ENCODE measurements at regions not wholly inside any gene's neighbourhood (a gene's known extent, or its start where the extent isn't known, plus 50 kb on each side); places are given as distances from the start of the nearest gene placed in this dataset.
"Not testable (repeated sequence)": the region's sequence is repeated elsewhere in the genome, so short reads cannot be mapped to it uniquely, and the experiment has no call there.

DNA sequence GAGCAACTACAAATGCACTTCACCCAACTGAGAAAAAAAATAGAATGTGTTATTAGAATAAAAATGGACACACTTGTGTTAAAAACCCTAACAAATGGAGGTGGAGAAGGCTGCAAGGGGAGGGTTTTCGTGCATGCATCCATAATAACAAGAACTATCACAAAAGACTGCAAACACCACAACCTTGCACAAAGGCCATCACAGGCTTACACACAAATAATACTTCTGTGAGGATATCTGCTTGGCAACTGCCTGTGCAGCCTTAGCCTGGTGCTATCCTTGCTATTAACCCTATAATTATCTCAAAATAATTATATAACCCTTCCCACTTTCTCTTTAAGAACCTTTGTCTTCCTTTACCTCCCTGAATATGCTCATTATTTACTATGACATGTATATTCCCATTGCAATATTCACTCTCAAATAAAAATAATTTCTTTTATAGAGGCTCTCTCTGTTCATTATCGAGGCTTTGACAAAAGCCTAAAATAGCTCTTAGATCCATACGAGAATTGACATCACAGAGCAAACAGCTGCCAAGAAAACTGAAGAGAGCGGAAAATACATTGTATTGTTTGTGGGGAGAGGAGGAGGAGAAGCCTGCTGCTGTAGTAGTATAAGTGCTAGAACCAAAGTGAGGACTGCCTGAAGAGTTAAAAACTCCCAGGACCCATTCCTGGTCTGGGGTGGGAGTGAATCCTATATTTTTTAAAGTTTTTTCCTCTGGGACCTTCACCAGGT, 1768.7 kb downstream of the BRINP3 start:
- Mint-ChIP-seq H3K36me3 (no peaks in the 10 kb centered on the region), H3K27ac (no peak overlapping the region), H3K9me3 (peaks cover 14 to 37% (median 19%) of the 10 kb centered on the region in 5 donors), H3K4me1 (no peaks in the 10 kb centered on the region), H3K27me3 (no peaks in the 10 kb centered on the region), H3K4me3 (no peak overlapping the region)
- Histone ChIP-seq H3K27ac (ENCODE audit: low read depth, low read length) (no peak overlapping the region), H3K36me3 (ENCODE audit: insufficient read depth, low read length) (no peaks in the 10 kb centered on the region), H3K4me3 (ENCODE audit: low read length) (no peak overlapping the region), H3K9me3 (ENCODE audit: low read length) (no peaks in the 10 kb centered on the region), H3K27me3 (ENCODE audit: insufficient read depth, low read length, poor library complexity, severe bottlenecking) (no peaks in the 10 kb centered on the region), H3K4me1 (ENCODE audit: insufficient read depth, low read length) (no peaks in the 10 kb centered on the region)
- DNase-seq, result no peak
- CTCF ChIA-PET, result no interaction called here
- POLR2A ChIA-PET, result no interaction called here

DNA sequence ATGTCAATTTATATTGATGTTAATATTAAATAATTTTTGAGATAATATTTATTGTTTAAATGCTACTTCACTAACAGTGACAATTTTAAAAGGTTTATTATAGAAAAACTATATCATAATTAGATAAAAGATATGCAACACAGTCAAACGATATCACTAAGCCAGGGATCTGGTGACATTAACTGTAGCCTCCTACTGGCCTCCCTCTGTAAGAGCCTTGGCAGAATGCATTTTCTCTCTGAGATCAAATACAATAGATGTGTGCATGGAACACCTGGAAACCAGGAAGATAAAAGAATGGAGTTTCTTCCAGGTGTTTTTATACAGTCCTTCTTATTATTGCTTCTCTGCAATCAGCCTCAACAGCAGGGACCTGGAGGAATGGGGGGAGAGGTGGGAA, 1762.1 kb downstream of the BRINP3 start:
- Mint-ChIP-seq H3K27me3 (no peaks in the 10 kb centered on the region), H3K36me3 (no peaks in the 10 kb centered on the region), H3K27ac (no peak overlapping the region), H3K9me3 (peaks cover 7 to 31% (median 15%) of the 10 kb centered on the region in 5 donors), H3K4me3 (no peak overlapping the region), H3K4me1 (no peaks in the 10 kb centered on the region)
- Histone ChIP-seq H3K27ac (ENCODE audit: low read depth, low read length) (no peak overlapping the region), H3K36me3 (ENCODE audit: insufficient read depth, low read length) (no peaks in the 10 kb centered on the region), H3K4me1 (ENCODE audit: insufficient read depth, low read length) (no peaks in the 10 kb centered on the region), H3K4me3 (ENCODE audit: low read length) (no peak overlapping the region), H3K9me3 (ENCODE audit: low read length) (no peaks in the 10 kb centered on the region), H3K27me3 (ENCODE audit: insufficient read depth, low read length, poor library complexity, severe bottlenecking) (no peaks in the 10 kb centered on the region)
- ChIA-PET CTCF (no interaction called here), POLR2A (no interaction called here)
- DNase-seq, result no peak

DNA sequence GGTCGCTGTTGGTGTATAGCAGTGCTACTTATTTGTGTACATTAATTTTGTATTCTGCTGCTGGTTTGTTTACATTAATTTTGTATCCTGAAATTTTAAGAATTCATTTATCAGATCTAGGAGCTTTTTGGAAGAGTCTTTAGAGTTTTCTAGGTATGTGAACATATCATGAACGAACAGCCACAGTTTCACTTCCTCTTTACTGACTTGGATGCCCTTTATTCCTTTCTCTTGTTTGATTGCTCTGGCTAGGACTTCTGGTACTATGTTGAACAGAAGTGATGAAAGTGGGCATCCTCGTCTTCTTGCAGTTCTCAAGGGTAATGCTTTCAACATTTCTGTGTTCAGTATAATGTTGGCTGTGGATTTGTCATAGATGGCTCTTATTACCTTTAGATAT, 1757.9 kb downstream of the BRINP3 start:
- CTCF ChIA-PET, result no interaction called here
- H3K36me3 ChIP-seq (ENCODE audit: insufficient read depth, low read length), result no peaks in the 10 kb centered on the region
- no peak overlapping the region for H3K4me3 Mint-ChIP-seq
- no peaks in the 10 kb centered on the region for H3K27me3 Mint-ChIP-seq
- H3K9me3 Mint-ChIP-seq, result peaks cover 5 to 24% (median 11%) of the 10 kb centered on the region in 5 donors
- no peaks in the 10 kb centered on the region for H3K4me1 Mint-ChIP-seq
- H3K4me1 ChIP-seq (ENCODE audit: insufficient read depth, low read length), result no peaks in the 10 kb centered on the region
- no peak overlapping the region for H3K27ac Mint-ChIP-seq
- no peaks in the 10 kb centered on the region for H3K36me3 Mint-ChIP-seq
- POLR2A ChIA-PET, result no interaction called here
- DNase-seq, result no peak
- no peaks in the 10 kb centered on the region for H3K9me3 ChIP-seq (ENCODE audit: low read length)
- no peaks in the 10 kb centered on the region for H3K27me3 ChIP-seq (ENCODE audit: insufficient read depth, low read length, poor library complexity, severe bottlenecking)
- no peak overlapping the region for H3K4me3 ChIP-seq (ENCODE audit: low read length)
- H3K27ac ChIP-seq (ENCODE audit: low read depth, low read length), result no peak overlapping the region

DNA sequence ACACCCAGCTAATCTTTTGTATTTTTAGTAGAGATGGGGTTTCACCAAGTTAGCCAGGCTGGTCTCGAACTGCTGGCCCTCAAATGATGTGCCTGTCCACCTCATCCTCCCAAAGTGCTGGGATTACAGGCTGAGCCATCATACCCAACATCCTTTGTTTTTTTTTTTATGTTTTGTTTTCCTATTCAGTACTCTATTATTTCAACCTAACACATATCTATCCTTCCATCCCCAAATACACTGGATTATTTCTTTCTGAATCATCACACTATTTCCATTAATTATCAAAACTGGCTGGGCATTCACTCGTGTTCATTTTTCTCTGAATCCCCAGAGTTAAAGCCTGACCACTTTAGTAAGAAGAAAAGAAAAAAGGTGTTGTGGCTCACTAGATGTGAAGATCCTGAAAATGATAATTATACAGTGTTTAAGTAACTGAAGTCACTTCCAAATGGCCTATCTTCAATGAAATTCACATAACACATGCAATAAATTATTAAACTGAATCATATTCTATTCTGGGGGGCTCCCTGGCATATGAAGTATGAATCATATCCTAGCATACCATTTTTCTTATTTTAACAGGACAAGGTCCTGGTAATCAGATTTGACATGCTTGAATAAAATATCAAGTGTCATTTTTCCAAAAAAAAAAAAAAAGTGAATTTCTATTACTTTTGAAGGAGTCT, 1754.2 kb downstream of the BRINP3 start:
- Mint-ChIP-seq H3K9me3 (peaks cover 1 to 26% (median 7%) of the 10 kb centered on the region in 5 donors), H3K4me3 (no peak overlapping the region), H3K4me1 (no peaks in the 10 kb centered on the region), H3K36me3 (no peaks in the 10 kb centered on the region), H3K27ac (no peak overlapping the region), H3K27me3 (no peaks in the 10 kb centered on the region)
- no peak for DNase-seq
- Histone ChIP-seq H3K4me3 (ENCODE audit: low read length) (no peak overlapping the region), H3K4me1 (ENCODE audit: insufficient read depth, low read length) (no peaks in the 10 kb centered on the region), H3K9me3 (ENCODE audit: low read length) (no peaks in the 10 kb centered on the region), H3K27me3 (ENCODE audit: insufficient read depth, low read length, poor library complexity, severe bottlenecking) (no peaks in the 10 kb centered on the region), H3K27ac (ENCODE audit: low read depth, low read length) (no peak overlapping the region), H3K36me3 (ENCODE audit: insufficient read depth, low read length) (no peaks in the 10 kb centered on the region)
- ChIA-PET CTCF (no interaction called here), POLR2A (no interaction called here)

GRCh38 chr1:188729039-188729438, 1748.6 kb downstream of the BRINP3 start:
- no peaks in the 10 kb centered on the region for H3K27me3 ChIP-seq (ENCODE audit: insufficient read depth, low read length, poor library complexity, severe bottlenecking)
- Mint-ChIP-seq H3K4me3 (no peak overlapping the region), H3K4me1 (no peaks in the 10 kb centered on the region), H3K27me3 (no peaks in the 10 kb centered on the region), H3K27ac (no peak overlapping the region), H3K36me3 (no peaks in the 10 kb centered on the region), H3K9me3 (peaks cover 6 to 28% (median 23%) of the 10 kb centered on the region in 5 donors)
- no peaks in the 10 kb centered on the region for H3K36me3 ChIP-seq (ENCODE audit: insufficient read depth, low read length)
- no peak overlapping the region for H3K27ac ChIP-seq (ENCODE audit: low read depth, low read length)
- ChIA-PET POLR2A (no interaction called here), CTCF (no interaction called here)
- no peaks in the 10 kb centered on the region for H3K9me3 ChIP-seq (ENCODE audit: low read length)
- no peak for DNase-seq
- H3K4me3 ChIP-seq (ENCODE audit: low read length), result no peak overlapping the region
- no peaks in the 10 kb centered on the region for H3K4me1 ChIP-seq (ENCODE audit: insufficient read depth, low read length)

DNA sequence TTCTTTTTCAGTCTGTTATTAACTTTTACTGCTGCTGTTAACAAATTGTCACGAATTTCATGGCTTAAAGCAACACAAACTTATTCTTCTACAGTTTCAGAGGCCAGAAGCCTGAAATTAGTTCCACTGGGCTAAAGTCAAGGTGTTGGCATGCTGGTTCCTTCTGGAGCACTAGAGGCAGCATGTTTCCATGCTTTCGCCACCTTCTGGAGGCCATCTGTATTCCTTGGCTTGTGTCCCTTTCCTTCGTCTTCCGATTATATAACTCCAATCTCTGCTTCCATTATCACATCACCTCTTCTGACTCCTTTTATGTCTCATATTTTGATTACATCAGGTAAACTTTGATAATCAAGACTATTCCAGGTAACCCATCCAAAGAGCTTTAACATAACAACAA, 1742.1 kb downstream of the BRINP3 start:
- no peak overlapping the region for H3K4me3 ChIP-seq (ENCODE audit: low read length)
- no peaks in the 10 kb centered on the region for H3K27me3 ChIP-seq (ENCODE audit: insufficient read depth, low read length, poor library complexity, severe bottlenecking)
- H3K27ac ChIP-seq (ENCODE audit: low read depth, low read length), result no peak overlapping the region
- no peak overlapping the region for H3K27ac Mint-ChIP-seq
- H3K27me3 Mint-ChIP-seq, result no peaks in the 10 kb centered on the region
- no peak overlapping the region for H3K4me3 Mint-ChIP-seq
- no peaks in the 10 kb centered on the region for H3K4me1 ChIP-seq (ENCODE audit: insufficient read depth, low read length)
- H3K4me1 Mint-ChIP-seq, result no peaks in the 10 kb centered on the region
- ChIA-PET POLR2A (no interaction called here), CTCF (no interaction called here)
- DNase-seq, result no peak
- H3K9me3 ChIP-seq (ENCODE audit: low read length), result no peaks in the 10 kb centered on the region
- H3K36me3 ChIP-seq (ENCODE audit: insufficient read depth, low read length), result no peaks in the 10 kb centered on the region
- no peaks in the 10 kb centered on the region for H3K36me3 Mint-ChIP-seq
- peaks cover 2 to 23% (median 15%) of the 10 kb centered on the region in 5 donors for H3K9me3 Mint-ChIP-seq

- H3K27ac Mint-ChIP-seq; H3K36me3 ChIP-seq (ENCODE audit: insufficient read depth, low read length); H3K4me1 Mint-ChIP-seq; H3K27ac ChIP-seq (ENCODE audit: low read depth, low read length); POLR2A ChIA-PET; H3K27me3 ChIP-seq (ENCODE audit: insufficient read depth, low read length, poor library complexity, severe bottlenecking); H3K4me1 ChIP-seq (ENCODE audit: insufficient read depth, low read length); CTCF ChIA-PET; DNase-seq; H3K4me3 ChIP-seq (ENCODE audit: low read length); H3K4me3 Mint-ChIP-seq; H3K9me3 ChIP-seq (ENCODE audit: low read length); H3K36me3 Mint-ChIP-seq; H3K27me3 Mint-ChIP-seq: not testable (repeated sequence)
- H3K9me3 Mint-ChIP-seq, result peaks cover 0 to 34% (median 18%) of the 10 kb centered on the region in 5 donors
Measured at GRCh38 chr1:188749275-188749674, 1728.4 kb downstream of the BRINP3 start.

- POLR2A ChIA-PET; H3K4me1 Mint-ChIP-seq; H3K27me3 ChIP-seq (ENCODE audit: insufficient read depth, low read length, poor library complexity, severe bottlenecking); H3K27ac Mint-ChIP-seq; H3K4me3 Mint-ChIP-seq; H3K4me1 ChIP-seq (ENCODE audit: insufficient read depth, low read length); H3K4me3 ChIP-seq (ENCODE audit: low read length); H3K9me3 ChIP-seq (ENCODE audit: low read length); CTCF ChIA-PET; H3K27ac ChIP-seq (ENCODE audit: low read depth, low read length); H3K27me3 Mint-ChIP-seq; DNase-seq; H3K36me3 Mint-ChIP-seq; H3K36me3 ChIP-seq (ENCODE audit: insufficient read depth, low read length): not testable (repeated sequence)
- peaks cover 0 to 27% (median 15%) of the 10 kb centered on the region in 5 donors for H3K9me3 Mint-ChIP-seq
Measured at GRCh38 chr1:188752027-188752426, 1725.6 kb downstream of the BRINP3 start.
